PFSK-1 (cell line): ENCODE measurements at regions not wholly inside any gene's neighbourhood (a gene's known extent, or its start where the extent isn't known, plus 50 kb on each side); places are given as distances from the start of the nearest gene placed in this dataset.

Experiments
- FOXP2 ChIP-seq: optimal IDR thresholded peaks from 2 replicates; pipeline ENCODE3; 2011; ENCODE audit warnings: borderline replicate concordance, control low read depth, inconsistent platforms; ENCODE audit not compliant: insufficient read depth; ENCODE audit errors: extremely low read length, extremely low read depth
- POLR2AphosphoS5 ChIP-seq: IDR thresholded peaks from 2 replicates; pipeline ENCODE4 v1.6.1; 2012; ENCODE audit warnings: low read depth, mild to moderate bottlenecking, control low read depth, low read length, moderate library complexity
- SIN3A ChIP-seq: IDR thresholded peaks from 2 replicates; pipeline ENCODE4 v1.6.1; 2012; ENCODE audit warnings: mild to moderate bottlenecking, low read length, moderate library complexity, borderline replicate concordance; ENCODE audit not compliant: insufficient read depth
- TAF1 ChIP-seq: IDR thresholded peaks from 2 replicates; pipeline ENCODE4 v1.6.1; 2012; ENCODE audit warnings: low read length, control low read depth, borderline replicate concordance; ENCODE audit not compliant: insufficient read depth
- TF ChIP-seq, protein P1 (sequence below), 2 experiments: IDR thresholded peaks; 2 replicates each; pipeline versions ENCODE4 v1.6.1 to v1.8.0; 2011 to 2012; ENCODE audit warnings: low read depth in 2 of 2, low read length in 2 of 2, control low read depth in 1 of 2, inconsistent platforms in 1 of 2, mild to moderate bottlenecking in 1 of 2, moderate library complexity in 1 of 2; ENCODE audit not compliant: insufficient read depth in 1 of 2

DNA sequence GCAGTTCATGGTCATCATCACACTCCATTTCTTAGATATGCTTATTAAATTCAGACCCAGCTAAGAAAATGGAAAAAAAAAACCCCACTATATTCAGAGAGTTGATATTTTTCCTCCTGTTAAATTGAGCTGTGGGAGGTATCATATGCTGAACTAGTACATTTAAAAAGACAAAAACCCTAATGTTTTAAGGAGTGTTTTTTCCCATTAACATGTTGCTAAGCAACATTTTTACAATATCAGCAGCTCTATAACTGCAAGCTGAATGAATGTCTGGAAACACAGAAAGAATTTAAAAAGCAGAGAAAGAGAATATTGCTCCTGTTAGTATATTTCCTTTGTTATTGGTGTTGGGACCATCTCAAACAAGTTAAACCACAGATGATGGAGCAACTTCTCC lies 265.8 kb upstream of the GRIA1 start:
- TF ChIP-seq POLR2AphosphoS5 (no peak), SIN3A (no peak), FOXP2 (no peak), TAF1 (no peak)
- TF ChIP-seq, protein P1, sequence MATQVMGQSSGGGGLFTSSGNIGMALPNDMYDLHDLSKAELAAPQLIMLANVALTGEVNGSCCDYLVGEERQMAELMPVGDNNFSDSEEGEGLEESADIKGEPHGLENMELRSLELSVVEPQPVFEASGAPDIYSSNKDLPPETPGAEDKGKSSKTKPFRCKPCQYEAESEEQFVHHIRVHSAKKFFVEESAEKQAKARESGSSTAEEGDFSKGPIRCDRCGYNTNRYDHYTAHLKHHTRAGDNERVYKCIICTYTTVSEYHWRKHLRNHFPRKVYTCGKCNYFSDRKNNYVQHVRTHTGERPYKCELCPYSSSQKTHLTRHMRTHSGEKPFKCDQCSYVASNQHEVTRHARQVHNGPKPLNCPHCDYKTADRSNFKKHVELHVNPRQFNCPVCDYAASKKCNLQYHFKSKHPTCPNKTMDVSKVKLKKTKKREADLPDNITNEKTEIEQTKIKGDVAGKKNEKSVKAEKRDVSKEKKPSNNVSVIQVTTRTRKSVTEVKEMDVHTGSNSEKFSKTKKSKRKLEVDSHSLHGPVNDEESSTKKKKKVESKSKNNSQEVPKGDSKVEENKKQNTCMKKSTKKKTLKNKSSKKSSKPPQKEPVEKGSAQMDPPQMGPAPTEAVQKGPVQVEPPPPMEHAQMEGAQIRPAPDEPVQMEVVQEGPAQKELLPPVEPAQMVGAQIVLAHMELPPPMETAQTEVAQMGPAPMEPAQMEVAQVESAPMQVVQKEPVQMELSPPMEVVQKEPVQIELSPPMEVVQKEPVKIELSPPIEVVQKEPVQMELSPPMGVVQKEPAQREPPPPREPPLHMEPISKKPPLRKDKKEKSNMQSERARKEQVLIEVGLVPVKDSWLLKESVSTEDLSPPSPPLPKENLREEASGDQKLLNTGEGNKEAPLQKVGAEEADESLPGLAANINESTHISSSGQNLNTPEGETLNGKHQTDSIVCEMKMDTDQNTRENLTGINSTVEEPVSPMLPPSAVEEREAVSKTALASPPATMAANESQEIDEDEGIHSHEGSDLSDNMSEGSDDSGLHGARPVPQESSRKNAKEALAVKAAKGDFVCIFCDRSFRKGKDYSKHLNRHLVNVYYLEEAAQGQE (IDR thresholded peaks at IDR 0.05; ENCODE audit: insufficient read depth in 1 of 2, low read depth in 2 of 2, low read length in 2 of 2), result no peak

DNA sequence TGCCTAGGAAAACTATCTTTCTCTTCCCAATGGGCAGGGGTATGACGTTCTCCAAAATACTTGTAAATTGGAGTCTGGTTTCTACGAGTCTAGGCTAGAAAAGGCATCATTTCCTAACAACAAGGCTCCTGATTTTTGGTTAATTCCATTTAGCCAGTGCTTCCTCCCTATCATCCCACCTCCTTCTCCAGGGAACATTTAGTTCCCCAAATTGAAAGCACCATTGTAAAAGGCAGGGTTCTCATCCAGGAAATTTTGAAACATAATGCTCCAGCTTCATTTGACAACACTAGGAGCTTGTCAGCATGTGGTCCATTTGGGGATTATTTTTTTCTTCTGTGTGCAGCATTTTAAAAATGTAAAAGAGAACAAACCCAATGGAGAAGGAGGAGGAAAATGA lies 256.5 kb upstream of the GRIA1 start:
- TF ChIP-seq SIN3A, result no peak
- no peak for TF ChIP-seq FOXP2
- TF ChIP-seq, protein P1 (IDR thresholded peaks at IDR 0.05; ENCODE audit: insufficient read depth in 1 of 2, low read depth in 2 of 2, low read length in 2 of 2), result no peak
- TF ChIP-seq POLR2AphosphoS5, result no peak
- no peak for TF ChIP-seq TAF1

DNA sequence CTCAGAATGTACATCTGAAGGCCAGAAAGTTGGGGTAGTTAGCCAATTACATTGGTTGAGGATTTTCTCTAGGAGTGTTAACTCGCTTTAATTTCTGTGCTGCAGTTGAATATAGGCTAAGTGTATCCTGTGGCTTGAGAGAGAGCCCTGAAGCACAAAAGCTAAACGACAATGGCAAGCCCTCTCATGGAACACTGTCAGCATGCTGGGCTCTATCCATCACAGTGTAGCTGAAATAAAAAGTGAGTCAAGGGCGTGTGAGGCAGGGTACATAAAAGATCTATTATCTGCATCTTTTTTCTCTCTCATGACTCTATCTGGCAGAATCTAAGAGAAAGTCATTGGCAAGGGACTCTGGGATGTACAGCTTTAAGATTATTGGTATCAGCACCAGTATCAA lies 254.2 kb upstream of the GRIA1 start:
- no peak for TF ChIP-seq FOXP2
- TF ChIP-seq, protein P1 (IDR thresholded peaks at IDR 0.05; ENCODE audit: insufficient read depth in 1 of 2, low read depth in 2 of 2, low read length in 2 of 2), result no peak
- TF ChIP-seq SIN3A, result no peak
- no peak for TF ChIP-seq POLR2AphosphoS5
- no peak for TF ChIP-seq TAF1

DNA sequence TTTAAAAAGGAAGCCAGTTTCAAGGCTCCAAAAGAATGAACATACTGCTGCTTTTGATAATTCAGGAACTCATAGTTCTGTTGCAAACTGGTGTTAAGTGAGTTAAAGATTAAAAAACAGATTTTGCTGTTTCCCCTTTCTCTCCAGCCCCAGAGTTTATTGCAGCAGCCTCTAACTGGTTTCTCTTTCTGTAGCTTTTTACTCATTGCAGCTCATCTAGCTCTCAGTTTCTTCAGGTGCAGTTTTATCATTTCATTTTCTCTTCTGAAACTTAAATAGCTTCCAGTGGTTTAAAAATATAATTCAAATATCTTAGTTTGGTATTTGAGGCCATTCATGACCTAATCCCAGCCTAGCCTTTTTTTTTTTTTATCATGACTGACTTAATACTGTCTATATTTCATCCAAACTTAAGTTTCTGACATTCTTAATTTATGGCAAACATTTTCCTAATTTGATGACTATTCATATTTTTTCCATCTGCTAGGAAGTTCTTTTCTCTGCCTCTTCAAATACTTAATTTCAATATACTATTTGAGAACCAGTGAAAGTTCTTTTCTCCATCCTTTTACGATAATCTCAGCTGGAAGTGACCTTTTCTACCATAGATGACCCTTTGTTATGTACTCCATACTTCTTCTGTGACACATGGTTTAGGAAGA lies 252.7 kb upstream of the GRIA1 start:
- TF ChIP-seq SIN3A (no peak), POLR2AphosphoS5 (no peak), FOXP2 (no peak), TAF1 (no peak)
- TF ChIP-seq, protein P1 (IDR thresholded peaks at IDR 0.05; ENCODE audit: insufficient read depth in 1 of 2, low read depth in 2 of 2, low read length in 2 of 2), result no peak

DNA sequence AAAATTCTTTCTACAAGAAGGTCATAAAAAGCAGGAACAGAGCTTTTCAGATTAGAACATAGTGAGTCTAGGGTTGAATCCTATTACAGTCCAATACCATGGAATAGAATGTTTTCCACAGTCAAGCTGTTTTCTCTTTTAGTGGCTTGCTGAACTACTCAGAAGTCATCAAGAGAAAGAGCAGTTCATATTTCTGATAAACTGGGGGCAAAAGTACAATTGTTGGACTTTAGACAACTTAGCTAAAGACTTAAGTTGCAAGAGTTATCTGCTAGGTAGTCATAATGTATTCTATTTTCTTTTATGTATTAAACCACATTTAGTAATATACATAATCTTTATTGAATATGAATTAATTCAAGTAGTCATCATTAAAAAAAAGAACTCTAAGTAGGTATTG lies 233.1 kb upstream of the GRIA1 start:
- TF ChIP-seq POLR2AphosphoS5 (no peak), SIN3A (no peak), FOXP2 (no peak), TAF1 (no peak)
- TF ChIP-seq, protein P1 (IDR thresholded peaks at IDR 0.05; ENCODE audit: insufficient read depth in 1 of 2, low read depth in 2 of 2, low read length in 2 of 2), result no peak
